ENCODE measurements at regions not wholly inside any gene's neighbourhood (a gene's known extent, or its start where the extent isn't known, plus 50 kb on each side); places are given as distances from the start of the nearest gene placed in this dataset.

DNA sequence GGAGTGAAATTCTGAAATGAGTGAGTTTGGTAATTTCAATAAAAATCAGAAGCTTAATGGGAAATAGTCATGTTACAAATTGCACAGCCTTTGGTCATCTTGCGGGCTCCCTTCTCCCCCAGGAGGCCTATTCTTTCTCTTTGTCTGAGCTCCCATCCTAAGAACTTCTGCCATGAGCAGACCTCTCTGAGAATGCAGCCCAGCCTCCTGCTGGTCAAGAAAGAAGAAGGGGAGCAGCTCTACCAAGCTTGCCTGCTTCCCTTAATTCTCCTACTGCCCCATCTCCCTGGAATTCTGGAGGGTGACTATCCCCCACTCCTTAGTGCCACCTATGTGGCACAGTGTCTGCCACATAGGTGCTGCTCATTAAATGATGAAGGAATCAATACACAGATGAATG lies 300.7 kb upstream of the DAB1 start:
- TF ChIP-seq EZH2 (IDR thresholded peaks at IDR 0.05; ENCODE audit: borderline replicate concordance) (no peak), CTCF (IDR thresholded peaks at IDR 0.05; ENCODE audit: poor library complexity) (no peak)
